Amygdala (tissue), 56 donors: ENCODE measurements at regions not wholly inside any gene's neighbourhood (a gene's known extent, or its start where the extent isn't known, plus 50 kb on each side); places are given as distances from the start of the nearest gene placed in this dataset.
"Not testable (repeated sequence)": the region's sequence is repeated elsewhere in the genome, so short reads cannot be mapped to it uniquely, and the experiment has no call there.

Experiments
- DNase-seq, 56 donors: peaks; one replicate each; lab custom pipeline; 2025; lab: John Stamatoyannopoulos, UW

GRCh38 chr10:121128164-121128563 lies 277.0 kb downstream of the WDR11 start:
- DNase-seq: no peak

DNA sequence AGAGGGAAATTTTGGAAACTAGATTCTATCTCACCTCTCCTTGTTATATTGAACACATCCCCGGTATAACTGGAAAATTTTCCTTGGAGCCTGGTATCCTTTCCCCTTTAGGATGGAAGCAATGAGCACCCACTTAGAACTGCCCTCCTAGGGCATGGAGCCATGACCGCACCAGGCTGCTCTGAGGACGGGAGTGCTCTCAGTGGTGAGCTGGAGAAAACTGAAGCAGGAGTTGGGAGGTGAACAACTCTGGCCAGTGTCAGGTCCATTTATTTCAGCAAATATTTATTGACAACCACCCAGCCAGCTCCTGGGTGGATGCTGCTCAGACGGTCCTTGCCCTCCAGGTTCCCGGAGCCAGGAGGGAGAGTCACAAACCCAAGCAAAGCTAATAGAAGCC lies 278.1 kb downstream of the WDR11 start:
- DNase-seq: no peak

DNA sequence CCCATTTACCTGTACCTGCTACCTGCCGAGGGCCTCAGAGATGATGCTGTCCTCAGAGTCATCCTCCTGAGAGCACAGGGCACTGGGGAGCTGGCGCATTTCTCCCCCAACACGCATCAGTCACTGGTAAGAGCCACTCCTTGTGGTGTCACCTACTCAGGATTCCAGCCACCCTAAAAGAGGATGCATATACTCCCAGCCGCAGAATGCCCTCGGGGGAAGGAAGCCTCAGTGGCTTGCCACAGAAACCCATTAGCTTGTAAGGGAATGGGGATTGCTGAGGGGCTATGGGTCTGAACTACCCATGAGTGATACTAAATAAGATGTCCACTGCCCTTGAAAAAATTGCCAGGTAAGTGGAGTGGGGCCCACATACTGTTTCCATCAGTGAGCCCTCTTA lies 279.2 kb downstream of the WDR11 start:
- DNase-seq: no peak

DNA sequence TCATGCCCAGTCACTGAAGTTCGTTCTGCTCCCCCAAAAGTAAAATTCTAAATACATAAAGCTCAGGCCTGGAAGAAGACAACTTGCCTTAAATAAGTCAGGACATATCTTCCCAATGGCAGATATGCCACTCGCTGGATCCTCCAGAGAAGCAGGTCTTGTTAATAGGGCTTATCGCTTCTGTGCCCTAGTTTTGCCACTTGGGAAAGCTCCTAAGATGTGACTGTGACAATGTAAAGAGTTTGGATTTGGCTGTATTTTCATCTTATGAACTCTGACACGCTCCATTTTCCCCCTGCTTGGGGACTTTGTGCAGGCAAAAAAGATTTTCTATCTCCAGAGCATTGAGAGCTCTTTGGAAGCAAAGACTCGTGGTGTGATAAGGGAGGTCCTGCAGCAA lies 279.9 kb downstream of the WDR11 start:
- no peak for DNase-seq

- peak in 22 of 56 donors; percentile 9 to 67 (median 34) for DNase-seq
Measured at GRCh38 chr10:121131426-121132265, 280.5 kb downstream of the WDR11 start.

DNA sequence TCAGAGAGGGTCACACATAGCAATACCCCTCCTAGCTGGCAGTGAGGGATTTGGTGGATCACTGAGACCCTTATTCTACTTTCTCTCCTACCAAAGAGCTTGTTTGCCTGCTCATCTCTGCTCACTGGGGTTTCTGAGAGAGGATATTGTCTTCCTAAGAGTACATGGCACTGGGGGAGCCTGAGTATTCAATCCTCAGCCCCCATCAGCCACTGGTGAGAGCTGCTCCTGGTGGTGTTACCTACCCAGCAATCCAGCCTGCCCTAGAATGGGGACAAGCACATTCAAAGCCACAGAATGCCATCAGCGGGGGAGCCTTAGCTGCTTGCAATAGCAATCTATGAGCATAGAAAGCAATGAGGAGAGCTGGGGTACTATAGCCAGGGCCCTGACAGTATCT lies 281.1 kb downstream of the WDR11 start:
- peak in 5 of 56 donors; percentile 16 to 44 (median 28) for DNase-seq

DNA sequence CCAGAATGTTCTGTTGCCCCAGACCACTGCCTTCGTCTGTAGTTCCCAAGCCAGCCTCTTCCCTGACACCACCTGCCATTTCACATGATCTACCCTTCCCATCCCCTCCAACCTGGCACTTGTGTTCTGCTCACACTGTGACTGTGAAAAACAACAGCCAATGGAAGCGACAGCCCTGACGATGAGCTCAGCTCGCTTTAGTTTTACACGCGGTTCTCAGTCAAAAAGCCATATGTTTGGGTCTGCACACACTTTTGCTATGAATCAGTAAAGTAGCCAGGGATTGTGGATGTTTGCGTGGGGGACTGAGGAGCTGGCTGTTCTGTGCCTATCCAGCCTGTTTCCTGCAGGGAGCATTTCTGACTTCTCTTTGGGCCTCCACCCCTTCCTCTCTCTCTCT lies 282.7 kb downstream of the WDR11 start:
- DNase-seq: peak in 1 of 56 donors; percentile 16

GRCh38 chr10:121134711-121135110 lies 283.5 kb downstream of the WDR11 start:
- no peak for DNase-seq

DNA sequence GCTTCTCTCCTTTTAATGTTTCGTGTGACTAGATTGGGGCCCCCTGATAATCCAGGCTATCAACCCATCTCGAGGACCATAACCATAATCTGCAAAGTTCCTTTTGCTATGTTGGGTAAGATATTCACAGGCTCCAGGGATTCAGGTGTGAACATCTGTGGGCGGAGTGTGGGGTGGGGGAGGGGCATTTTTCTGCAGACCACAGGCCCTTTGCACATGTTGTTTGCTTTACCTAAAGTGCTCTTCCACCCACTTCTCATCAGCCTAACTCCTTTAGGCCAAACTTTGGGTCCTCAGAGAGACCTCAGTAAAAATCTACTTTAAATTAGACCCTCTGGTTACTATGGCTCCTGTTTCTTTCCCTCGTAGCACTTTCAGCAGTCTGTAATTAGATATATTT lies 284.4 kb downstream of the WDR11 start:
- DNase-seq: no peak

DNA sequence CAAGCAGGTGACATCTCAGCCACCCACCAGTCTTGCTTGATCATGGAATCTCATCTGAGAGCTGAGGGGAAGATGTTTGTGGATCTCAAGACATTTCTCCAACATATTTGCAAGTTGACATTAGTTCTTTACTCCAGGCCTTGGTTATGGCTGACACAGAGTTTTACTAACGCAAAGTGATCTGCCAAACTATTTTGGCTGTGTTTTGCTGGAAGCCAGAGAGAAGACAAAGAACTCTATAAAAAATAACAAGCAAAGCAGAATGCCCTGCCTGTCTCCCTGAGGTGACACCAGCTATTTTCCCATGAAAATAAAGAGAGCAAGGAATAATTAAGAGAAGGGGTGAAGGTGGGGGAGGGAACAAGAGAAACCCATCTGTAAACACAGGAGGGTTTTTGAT lies 286.4 kb downstream of the WDR11 start:
- DNase-seq: no peak

DNA sequence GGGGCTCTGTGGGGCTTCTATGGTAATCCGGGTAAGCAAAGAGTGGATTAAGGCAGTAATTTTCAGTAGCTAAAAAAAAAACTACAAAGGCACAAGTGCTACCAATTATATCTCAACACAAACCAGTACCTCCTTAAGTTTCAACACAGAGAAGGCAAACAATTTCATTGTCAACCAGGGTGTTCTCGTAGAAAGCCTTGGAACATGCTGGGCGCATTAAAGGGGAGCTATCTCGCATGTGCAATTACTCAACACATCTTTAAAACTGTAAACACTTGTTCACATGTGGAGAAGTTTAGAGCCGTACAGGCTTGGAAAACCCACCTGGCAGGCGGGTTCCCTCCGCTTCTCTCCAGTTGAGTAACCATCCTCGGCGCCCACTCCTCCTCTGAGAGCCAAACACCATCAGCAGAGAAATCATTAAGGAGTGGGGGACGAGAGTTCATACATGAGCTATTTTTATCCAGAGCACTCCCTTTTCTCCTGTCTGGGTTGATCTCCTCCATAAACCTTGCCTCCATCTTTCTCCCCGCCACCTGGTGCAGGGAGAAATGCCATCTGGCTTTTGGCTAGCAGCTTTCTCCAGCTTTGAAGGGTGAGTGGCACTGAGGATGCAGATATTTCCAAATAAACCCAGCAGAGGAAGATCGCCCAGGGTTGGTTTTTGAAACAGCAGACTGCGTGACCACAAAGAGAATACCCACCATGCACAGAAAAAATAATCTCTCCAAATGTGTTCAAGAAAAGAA lies 287.1 kb downstream of the WDR11 start:
- no peak for DNase-seq

- no peak for DNase-seq
Measured at GRCh38 chr10:121138918-121139317, 287.8 kb downstream of the WDR11 start.

GRCh38 chr10:121145802-121146395 lies 294.7 kb downstream of the WDR11 start:
- DNase-seq: not testable (repeated sequence)

DNA sequence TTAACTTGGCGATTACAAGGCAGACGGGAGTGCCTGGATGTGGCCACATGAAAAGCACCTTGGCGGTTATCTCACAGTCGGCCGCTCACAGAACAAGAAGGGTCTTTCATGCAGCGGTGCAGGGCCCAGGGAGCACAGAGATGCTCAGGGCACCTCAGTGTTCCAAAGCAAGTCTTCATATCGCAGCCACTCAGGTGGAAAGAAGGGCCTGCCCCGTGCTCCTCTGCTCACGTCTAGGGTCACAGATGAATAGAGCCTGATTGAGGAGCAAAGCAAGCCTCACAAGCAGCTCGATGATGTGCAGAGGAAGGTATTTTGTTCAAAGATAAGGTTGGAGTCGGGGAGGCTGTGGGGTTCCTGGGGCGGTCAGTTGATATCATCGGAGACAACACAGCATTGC lies 297.8 kb downstream of the WDR11 start:
- no peak for DNase-seq

DNA sequence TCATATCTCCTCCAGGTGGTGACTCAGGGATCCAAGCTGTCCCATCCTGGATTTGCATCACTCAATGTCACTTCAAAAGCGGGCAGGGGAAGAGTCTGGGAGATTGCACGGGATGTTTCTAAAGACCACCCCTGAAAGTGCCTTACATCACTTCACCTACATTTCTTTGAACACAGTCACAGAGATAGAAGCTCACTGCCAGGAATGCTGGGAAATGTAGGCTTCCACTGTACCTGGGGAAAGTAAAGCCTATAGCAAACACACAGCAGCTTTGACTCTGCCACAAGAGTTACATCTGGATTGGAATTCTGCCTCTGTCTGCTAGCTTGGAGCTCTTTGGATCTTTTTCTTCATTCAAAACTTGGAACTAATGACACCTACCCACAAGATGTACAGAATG lies 300.9 kb downstream of the WDR11 start:
- DNase-seq: no peak

- DNase-seq: no peak
Measured at GRCh38 chr10:121152935-121153334, 301.8 kb downstream of the WDR11 start.

GRCh38 chr10:121154310-121154709 lies 303.1 kb downstream of the WDR11 start:
- no peak for DNase-seq

DNA sequence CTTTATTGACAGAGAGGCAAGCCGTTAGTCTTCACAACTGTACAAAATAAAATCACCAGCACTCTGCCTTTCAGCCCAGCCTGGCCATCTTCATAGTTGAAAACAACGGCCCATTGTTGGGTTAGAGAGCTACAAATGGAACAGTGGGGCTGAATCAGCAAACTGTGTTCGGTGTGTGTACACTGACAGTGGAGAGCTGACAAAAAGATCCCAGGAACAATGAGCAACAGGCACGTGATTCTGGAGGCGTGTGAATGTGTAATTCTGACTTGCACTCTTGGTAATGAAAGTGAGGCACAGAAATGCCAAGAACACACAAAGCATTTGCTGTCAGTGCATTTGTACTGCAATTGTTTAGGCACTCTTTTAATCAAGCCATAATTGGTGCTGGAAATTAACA lies 303.7 kb downstream of the WDR11 start:
- DNase-seq: peak in 52 of 56 donors; percentile 19 to 97 (median 78)

DNA sequence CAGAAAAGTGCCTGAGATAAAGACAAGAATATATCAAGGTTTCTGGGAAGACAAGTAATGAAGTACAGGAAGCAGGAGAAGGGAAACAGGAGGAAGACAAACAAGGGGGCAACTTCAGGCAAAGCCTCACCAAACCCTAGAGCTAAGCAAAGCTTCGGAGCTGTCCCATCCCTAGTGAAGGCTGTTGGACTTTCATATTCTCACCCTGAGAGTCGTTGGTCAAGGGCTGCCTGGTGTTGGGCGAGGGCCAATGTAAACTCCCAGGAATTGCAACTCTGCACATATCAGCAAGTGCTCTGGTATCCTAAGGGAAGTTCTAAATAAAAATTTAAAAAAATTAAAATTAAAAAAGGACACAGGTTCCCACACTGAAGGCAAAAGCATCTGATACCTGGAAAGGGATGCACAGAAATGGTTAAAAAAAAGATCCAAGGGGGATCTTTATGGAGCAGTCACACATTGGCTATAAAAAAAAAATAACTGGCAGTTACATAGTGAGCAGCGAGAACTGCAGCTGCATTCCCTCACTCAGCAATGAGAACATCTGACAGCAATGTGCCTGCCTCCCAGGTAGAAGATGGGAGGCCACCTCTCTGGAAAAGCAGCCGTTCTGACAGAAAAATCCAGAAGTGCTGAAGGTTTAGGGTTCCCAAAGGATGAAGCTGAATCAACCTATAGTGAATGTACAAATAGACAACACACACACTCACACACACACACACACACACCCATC lies 304.7 kb downstream of the WDR11 start:
- no peak for DNase-seq

DNA sequence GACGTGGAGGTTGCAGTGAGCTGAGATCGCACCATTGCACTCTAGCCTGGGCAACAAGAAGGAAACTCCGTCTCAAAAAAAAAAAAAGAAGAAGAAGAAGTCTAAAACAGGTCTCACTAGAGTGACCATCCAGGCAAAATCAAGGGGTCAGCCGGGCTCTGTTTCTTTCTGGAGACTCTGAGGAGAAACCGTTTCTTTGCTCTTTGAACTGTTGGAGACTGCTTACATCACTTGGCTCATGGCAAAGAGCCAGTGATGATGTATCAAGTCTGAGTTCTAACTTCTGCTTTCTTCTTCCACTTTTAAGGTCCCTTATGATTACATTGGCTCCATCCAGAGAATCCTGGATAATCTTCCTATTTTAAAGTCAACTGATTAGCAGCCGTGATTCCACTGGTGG lies 306.8 kb downstream of the WDR11 start:
- peak in 6 of 56 donors; percentile 19 to 69 (median 32) for DNase-seq
